ENCODE measurements at regions not wholly inside any gene's neighbourhood (a gene's known extent, or its start where the extent isn't known, plus 50 kb on each side); places are given as distances from the start of the nearest gene placed in this dataset.

DNA sequence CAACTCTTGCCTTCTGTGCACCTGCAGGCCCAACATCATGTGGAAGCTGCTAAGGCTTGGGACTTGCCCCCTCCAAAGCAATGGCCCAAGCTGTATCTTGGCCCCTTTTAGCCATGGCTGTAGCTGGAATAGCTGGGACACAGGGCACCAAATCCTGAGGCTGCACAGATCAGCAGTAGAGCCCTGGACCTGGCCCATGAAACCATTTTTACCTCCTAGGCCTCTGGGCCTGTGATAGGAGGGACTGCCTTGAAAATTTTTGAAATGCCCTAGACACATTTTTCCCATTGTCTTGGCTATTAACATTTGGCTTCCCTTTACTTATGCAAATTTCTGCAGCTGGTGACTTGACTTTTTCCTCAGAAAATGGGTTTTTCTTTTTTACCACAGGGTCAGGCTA is 68.7 kb downstream of the ING1 start:
- TF ChIP-seq, protein P1, sequence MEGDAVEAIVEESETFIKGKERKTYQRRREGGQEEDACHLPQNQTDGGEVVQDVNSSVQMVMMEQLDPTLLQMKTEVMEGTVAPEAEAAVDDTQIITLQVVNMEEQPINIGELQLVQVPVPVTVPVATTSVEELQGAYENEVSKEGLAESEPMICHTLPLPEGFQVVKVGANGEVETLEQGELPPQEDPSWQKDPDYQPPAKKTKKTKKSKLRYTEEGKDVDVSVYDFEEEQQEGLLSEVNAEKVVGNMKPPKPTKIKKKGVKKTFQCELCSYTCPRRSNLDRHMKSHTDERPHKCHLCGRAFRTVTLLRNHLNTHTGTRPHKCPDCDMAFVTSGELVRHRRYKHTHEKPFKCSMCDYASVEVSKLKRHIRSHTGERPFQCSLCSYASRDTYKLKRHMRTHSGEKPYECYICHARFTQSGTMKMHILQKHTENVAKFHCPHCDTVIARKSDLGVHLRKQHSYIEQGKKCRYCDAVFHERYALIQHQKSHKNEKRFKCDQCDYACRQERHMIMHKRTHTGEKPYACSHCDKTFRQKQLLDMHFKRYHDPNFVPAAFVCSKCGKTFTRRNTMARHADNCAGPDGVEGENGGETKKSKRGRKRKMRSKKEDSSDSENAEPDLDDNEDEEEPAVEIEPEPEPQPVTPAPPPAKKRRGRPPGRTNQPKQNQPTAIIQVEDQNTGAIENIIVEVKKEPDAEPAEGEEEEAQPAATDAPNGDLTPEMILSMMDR (IDR thresholded peaks at IDR 0.05), result no peak
- TF ChIP-seq EP300 (IDR thresholded peaks at IDR 0.05) (no peak), POLR2A (IDR thresholded peaks at IDR 0.05) (no peak), POLR2AphosphoS5 (IDR thresholded peaks at IDR 0.05) (no peak)

Measured in upper lobe of left lung (tissue), 4 donors.